Left ventricle myocardium superior (tissue), 1 donor: ENCODE measurements at regions not wholly inside any gene's neighbourhood (a gene's known extent, or its start where the extent isn't known, plus 50 kb on each side); places are given as distances from the start of the nearest gene placed in this dataset.

Experiments used
- ATAC-seq: fragments of 200-7000 bp; cut with Tn5 transposase; one replicate; pipeline ENCODE4 v1.9.1; 2020; ENCODE audit warnings: mild to moderate bottlenecking, moderate library complexity
- DNase-seq: peaks from one replicate; pipeline ENCODE4 v3.0.0-alpha.2; 2020
- intact Hi-C: fragments of 100-400 bp; cut with micrococcal nuclease; formaldehyde crosslinking; loops from one replicate; pipeline ENCODE4 v1.11.0; 2022
- donor health status: DM: no; HTN: yes; CAD: no; lungs with severe emphysema.

DNA sequence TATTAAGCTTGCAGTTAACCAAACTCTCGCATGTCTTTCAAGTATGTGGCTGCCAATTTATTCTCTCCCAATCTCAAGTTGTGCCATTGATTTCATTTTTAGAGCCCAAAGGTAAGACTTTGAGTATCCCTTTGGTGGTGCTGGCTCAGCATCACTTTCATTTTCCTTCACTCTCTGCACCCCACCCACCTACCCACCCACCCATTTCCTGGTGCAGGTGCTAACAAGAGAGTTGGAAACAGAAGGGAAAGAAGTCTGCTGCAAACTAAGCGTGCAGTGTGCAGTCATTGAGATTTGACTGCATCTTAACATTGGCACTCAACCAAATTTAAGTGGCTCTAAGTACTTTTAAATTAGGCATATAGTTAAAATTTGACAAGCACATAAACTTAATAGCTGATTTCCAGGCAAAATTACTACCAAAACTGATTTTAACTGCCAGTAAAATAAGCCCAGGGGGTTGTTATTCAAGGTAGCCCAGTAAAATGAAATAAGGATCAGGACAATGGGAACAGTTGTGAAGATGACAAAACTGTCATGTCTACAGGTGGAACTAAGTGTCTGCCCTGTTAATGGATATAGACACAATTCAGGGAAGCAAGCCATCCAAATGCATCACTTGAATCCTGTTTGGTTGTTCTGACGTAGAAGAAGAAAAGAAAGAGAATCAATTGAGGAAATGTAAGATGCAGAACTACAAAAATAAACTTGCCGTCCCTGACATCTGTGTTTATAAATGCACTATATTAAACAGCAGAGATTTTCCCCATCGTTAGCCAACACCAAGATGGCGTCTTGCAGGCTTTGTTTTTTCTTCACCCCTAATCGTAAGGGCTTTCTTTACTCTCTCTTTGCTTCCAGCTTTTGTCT, 184.2 kb downstream of the KDR start:
- DNase-seq (no peak), ATAC-seq (no peak)
- intact Hi-C loops, result no loop called here

DNA sequence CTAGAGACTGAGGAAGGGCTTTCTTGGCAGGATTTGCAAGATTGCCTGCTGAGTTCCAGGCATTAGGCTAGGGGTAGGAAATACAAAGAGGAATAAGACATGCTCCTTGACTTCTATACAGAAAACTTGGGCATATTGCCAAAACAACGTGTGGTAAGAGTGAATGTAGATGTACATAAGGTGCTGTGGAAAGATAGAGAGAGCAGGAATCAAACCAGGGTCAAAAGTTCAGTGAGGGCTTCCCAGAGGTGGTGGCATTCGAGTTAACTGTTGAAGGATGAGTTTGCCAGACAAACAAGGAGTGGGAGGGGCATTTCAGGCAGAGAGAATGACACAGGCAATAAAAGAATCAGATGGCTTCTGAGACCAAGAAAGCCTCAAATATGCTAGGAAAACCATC, 187.9 kb downstream of the KDR start:
- ATAC-seq (no peak), DNase-seq (no peak)
- intact Hi-C loops, result no loop called here

DNA sequence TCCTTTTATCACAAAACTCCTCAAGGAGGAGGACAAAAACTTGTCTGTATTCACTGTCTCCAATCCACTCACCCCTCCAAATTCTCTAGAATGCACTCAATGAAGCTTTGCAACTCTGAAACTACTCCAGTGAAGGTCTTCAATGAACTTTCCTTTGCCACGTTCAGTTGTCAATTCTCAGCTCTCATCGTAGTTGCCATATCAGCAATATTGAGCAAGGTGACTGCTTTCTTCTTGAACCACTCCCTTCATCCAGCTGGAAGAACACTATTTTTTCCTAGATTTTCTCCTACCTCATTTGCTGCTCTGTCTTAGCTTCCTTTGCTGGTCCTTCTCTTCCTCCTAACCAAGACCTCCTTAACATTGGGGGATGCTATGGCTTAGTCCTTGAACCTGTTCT, 191.8 kb downstream of the KDR start:
- DNase-seq (no peak), ATAC-seq (no peak)
- intact Hi-C loops, result no loop called here

DNA sequence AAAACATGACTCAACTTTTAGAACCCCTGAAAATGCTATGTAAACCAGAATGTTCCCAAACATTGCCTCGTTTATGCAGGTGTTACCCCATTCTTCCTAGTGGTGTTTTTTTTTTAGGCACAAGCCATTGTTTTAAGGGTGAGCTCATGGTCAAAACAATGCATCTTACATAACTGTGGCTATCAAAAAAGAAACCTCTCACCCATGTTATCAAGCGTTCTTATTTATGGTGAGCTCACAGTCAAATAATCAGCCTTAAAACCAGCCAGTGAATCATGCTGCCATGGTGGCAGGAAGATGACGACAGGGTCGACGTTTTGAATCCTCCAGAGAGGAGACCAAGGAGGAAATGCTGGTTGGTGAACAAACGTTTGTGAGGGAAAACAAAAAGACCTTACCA, 195.2 kb downstream of the KDR start:
- DNase-seq, result no peak
- intact Hi-C loops, result no loop called here
- ATAC-seq, result peak; percentile 63

DNA sequence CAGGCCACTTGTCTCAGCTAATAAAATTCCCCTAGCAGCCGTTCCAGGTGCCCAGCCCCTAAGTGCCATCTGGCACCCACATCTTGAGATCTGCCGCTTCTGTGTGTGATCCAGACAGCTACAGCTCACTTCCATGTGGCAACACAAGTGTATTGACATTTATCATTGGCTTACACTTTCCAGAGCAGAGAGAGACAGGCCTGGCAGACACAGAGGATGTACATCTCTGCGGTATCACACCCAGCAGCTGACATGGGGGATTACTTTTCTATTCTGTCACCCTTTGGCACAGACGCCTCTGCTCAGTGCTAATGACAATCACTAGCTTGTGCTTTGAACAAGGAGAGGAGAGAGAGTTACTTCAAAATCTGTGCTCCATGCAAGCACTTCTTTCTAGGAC, 195.9 kb downstream of the KDR start:
- ATAC-seq (peak; percentile 98), DNase-seq (peak; percentile 34)
- intact Hi-C loops, result no loop called here

DNA sequence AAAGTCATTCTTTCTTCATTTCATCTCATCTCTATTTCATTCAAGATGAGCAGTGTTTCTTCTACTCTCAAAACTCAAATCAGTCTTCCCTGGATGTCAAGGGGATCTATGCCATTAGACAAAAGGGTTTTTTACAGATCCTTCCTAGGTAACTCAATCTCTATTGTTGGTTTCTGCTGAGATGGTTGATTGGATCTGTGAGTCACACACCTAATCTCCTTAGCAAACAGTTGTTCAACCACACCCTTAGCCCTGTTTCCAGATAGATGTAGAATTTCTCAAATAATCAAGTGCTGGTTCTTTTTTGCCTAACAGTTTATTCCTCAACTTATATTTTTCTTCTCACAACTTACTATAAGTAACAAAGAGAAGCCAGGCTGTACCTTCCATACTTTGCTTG, 200.5 kb downstream of the KDR start:
- intact Hi-C loops, result no loop called here
- no peak for ATAC-seq
- DNase-seq, result no peak

DNA sequence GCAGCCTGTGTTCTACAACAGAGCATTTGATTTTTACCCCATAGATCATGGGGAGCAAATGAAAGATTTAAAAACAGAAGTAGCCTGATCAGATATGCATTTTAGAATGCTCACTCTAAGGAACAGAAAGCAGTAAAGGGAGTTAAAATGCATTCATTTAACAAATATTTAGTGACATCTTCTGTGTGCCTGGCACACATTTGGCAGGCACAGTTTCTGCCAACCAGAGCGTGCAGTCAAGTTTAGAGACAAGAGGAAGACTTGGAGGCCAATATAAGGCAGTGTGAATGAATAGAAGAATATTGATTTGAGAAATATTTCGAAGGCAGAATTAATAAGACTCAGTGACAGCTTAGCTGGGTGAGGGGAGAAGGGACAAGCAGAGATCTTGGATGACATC, 210.1 kb downstream of the KDR start:
- no peak for DNase-seq
- no peak for ATAC-seq
- intact Hi-C loops, result no loop called here

DNA sequence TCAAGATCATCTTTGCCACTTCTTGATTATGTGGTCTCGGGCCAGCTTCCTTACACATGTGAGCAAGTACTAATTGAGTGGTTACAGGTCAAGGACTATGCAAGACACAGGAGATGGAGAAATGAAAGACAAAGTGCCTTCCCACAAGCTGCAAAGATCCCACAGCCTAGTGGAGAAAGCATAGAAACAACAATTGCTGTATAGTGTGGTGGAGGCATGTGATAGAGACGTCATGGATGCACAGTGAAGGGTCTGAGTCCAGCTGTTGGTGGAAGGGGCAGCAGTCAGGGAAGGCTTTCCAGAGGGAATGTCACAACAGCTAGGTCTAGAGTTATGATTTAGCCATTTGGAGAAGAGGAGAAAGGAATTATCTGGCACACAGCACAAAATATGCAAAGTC, 210.6 kb downstream of the KDR start:
- intact Hi-C loops, result no loop called here
- ATAC-seq (no peak), DNase-seq (no peak)

DNA sequence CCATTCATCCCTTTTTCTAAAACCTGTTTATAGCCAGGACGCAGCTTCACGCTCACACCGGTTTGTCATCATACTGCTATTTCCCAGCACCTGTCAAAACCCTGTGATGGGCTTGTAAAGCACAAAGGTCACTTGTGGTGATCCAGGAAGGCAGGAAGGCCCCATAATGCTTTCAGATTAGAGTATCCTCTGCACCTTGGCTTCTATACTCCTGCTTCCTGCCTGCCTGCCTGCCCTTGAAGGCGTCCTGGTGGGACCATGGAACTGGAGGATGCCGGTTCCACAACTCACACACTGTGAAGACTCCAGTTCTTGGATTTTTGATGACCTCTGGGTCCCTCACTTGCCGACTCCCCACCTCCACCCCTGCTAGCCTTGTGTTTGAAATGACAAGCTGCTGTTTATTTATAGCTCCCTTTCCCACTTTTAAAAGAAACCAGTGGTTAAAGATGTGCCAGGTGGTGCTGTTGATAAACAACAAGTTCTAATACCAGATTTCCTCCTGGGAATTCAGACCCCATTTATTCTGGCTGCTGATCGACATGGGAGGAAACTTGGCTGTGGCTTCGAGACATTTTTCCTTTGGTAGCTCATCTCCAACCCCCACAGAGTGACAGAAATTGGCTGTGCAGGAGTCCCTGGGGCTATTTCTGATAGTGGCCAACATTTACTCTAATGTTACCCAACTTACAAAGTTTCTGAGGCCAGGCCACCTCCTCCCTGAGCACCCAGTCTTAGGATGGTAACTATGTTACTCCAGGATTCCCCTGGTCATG, 211.5 kb downstream of the KDR start:
- ATAC-seq, result peak; percentile 47
- intact Hi-C loops, result no loop called here
- DNase-seq, result no peak

DNA sequence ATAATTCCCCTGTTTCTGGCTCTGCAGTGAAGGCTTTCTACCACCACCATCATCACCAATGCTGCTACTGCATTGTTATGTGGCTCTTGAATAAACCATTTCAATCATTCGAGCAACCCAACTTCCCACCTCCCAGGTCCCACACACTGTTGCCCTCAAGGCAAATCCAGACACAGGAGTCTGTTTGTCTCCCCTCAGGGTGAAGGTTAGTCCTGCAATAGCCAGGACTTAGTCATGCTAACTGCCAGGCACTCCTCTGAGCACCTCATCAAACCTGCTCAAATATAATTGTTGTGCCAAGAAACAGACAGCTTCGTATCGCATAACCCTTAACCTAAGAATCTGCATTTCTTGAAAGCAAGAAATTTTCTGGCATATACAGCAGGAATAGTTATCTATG, 213.2 kb downstream of the KDR start:
- DNase-seq (no peak), ATAC-seq (no peak)
- intact Hi-C loops, result no loop called here

DNA sequence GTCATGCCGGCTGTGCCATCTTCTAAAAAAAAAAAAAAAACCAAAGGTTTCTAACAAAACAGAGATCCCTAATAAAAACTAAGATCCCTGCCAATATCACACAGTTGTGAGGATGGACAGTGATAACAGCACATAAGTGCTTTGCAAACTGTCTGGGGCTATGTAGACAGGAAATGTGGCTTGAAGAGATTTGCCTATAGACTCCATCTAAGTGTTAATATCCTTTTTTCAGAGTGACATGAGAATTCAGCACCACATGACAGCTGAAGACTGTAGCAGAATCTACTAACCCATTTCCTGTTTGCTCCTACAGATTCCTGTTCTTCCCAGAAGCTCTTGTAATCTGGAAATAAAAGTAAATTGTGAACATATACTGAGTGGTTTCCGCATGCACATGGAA, 215.4 kb downstream of the KDR start:
- ATAC-seq, result no peak
- intact Hi-C loops, result no loop called here
- DNase-seq, result no peak

DNA sequence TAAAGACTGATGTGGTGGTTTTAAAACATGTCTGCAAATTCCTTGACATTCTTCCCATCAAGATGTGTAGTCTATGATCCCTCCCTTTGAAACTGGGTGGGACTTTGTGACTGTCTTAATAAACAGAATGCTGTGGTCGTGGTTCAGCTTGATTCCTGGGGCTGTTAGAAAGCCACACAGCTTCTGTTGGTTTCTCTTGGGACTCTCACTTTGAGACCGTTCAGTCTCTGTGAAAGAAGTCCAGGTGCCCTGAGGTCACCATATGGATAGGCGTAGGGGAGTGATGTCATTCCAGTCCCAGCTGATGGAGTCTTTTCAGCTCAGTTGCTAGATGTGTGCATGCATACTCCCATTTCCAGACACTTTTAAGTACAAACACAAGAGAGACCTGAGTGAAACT, 216.6 kb downstream of the KDR start:
- no peak for DNase-seq
- no peak for ATAC-seq
- intact Hi-C loops, result no loop called here

DNA sequence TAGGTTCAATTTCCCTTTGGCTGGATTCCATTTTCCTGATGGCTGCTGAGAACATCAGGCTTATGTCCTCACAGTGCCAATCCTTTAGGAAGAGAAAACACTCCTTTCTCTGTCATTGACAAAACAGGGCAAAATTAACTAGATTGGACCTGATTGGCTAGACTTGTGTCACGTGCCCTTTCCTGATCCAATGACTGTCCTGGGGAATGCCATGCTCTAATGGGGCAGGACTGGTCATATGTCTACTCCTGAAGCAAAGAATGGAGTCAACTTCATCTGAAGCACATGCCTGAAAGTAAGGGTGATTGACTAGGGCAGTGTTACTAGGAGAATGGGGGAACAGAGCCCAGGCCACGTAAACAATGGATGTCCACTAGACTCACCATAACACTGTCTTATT, 220.4 kb downstream of the KDR start:
- DNase-seq (no peak), ATAC-seq (no peak)
- intact Hi-C loops, result no loop called here

DNA sequence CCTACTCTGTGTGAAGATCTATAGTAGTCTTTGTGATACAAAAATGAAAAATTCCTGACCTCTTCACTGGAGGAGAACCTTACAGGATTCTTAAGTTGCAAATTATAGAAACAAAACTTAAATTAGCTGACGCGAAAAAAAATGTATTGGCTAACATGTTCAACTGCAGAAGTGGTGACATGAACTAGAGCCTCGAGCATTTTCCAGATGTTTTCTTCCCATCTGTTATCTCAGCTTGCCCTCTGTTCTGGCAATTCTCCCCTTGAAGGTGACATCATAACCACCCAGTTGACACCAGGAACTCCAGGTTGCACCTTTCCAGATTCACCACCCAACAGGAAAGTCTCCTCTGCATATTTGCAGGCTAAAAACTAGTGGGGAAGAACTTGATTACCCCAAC, 222.4 kb downstream of the KDR start:
- intact Hi-C loops, result no loop called here
- DNase-seq (no peak), ATAC-seq (no peak)

DNA sequence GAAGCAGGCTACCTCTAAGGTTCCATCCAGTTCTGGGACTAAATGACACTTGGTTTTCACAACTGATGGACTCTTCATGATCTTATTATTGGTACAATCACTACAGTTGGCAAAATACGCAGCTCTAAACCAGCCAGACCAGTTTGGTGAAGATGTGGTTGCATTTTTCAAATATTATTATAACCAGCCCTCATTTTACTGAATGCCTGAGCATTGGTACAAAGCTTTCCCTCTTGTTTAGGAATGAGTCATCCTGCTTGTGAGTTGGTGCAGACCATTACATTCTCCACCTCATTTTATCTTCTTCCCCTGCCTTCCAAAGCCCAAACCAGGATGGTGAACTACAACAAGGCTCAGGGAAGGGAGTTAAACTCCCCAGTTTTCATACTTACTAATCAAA, 223.1 kb downstream of the KDR start:
- DNase-seq (no peak), ATAC-seq (no peak)
- intact Hi-C loops, result no loop called here

DNA sequence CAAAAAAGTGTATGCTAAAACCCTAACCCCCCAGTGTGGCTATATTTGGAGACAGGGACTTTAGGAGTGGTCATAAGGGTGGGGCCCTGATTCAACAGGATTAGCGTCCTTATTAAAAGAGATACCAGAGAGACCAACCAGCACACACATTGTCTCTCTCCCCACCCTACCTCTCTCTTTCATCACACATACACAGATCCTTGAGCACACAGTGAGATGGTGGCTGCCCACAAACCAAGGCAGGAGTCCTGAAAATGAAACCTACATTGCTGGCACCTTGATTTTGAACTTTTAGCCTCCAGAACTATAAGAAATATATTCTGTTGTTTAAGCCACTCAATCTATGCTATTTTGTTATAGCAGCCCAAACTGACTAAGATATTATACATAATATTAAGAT, 224.2 kb downstream of the KDR start:
- DNase-seq (no peak), ATAC-seq (no peak)
- intact Hi-C loops, result no loop called here

DNA sequence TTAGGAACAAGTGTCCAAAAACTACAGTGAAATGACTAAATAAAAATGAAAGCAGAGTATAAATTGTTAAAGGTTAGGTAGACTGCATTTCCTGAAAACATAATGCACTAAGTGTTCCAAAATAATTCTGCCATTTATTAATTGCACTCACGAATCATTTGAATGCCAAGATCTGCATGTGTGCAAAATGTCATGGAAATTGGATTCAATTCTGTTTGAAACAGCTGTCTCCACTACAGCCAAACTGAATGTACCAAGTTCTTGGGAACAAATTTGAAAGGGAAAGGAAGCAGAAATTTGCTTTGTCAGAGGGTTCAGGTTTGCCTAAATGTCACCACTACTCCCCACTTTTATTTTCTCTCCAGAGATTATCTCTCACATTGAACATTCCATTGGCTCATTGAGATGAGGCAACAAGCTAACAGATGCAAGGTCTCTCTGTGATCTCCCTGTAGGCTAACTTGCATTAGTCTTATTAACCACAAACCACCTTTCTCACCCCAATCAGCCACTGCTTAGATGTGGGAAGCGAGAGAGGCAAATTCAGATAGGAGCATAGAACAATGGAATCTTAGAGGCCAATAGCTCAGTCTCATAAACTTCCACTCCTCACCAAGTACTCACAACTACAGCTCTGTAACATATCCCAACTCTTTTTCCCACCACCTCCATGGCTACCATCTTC, 226.6 kb downstream of the KDR start:
- ATAC-seq (peak; percentile 22), DNase-seq (no peak)
- intact Hi-C loops, result no loop called here

DNA sequence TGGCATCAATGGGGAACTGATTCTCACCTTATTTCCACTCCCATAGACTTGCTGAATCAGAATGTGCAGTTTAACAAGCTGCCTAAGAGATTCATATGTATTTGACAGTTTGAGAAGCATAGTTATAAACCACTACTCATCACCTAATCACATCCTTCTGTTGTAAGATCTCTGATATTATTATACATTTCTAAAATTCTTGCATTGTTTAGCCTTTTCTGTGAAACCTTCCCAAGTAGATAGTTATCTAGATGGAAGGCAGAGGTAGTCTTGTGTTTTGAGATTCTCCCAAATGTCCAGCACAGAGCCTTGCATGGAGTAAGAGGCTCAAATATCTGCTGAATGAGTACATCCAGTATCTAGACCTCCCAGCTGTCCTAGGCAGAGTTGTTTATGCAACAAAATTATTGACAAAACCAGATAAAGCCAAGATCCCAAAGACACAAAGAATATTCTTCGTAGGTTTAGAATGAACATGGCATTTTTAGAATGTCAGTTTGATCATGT, 227.3 kb downstream of the KDR start:
- ATAC-seq (no peak), DNase-seq (no peak)
- intact Hi-C loops, result no loop called here

DNA sequence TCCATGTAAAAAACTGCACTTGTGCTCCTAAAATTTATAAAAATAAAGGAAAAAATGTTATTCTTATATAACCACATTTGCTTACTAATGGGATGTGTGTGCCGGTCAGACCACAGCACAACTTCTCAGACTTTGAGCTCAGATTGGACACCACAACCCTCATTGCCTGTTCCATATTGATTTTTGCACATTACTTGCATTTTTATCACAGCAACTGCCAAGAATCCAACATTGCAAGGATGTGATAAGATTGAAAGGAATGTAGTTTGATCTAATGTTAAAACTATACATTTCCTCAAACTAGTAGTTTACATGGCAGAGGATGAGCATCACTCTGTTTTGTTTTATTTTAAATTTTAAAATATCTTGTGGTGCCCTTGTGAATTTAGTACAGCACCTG, 227.8 kb downstream of the KDR start:
- DNase-seq, result no peak
- no peak for ATAC-seq
- intact Hi-C loops, result no loop called here

DNA sequence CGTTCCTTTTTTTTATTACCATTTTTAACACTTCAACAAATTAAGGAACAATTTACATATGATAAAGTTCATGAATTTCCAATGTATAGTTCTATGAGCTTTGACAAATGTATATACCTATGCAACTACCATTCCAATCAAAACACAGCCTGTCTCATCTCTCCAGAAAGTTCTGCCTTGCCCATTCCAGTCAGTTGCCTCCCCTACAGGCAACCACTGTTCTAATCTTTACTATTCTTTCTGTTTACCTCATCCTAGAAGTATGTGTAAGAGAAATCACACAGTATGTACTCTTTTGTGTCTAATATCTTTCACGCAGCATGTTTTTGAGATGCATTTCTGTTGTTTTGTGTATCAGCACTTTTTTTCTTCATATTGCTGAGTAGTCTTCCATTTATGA, 224.9 kb downstream of the KIT start:
- DNase-seq, result no peak
- intact Hi-C loops, result no loop called here
- no peak for ATAC-seq
